HG03520 (cell line): ENCODE measurements at regions not wholly inside any gene's neighbourhood (a gene's known extent, or its start where the extent isn't known, plus 50 kb on each side); places are given as distances from the start of the nearest gene placed in this dataset.

ENCODE experiments used
- ATAC-seq: cut with Tn5 transposase; IDR thresholded peaks from one replicate; pipeline ENCODE4 v1.9.1; 2021; ENCODE audit warnings: mild to moderate bottlenecking, moderate library complexity; ENCODE audit not compliant: unreplicated experiment

DNA sequence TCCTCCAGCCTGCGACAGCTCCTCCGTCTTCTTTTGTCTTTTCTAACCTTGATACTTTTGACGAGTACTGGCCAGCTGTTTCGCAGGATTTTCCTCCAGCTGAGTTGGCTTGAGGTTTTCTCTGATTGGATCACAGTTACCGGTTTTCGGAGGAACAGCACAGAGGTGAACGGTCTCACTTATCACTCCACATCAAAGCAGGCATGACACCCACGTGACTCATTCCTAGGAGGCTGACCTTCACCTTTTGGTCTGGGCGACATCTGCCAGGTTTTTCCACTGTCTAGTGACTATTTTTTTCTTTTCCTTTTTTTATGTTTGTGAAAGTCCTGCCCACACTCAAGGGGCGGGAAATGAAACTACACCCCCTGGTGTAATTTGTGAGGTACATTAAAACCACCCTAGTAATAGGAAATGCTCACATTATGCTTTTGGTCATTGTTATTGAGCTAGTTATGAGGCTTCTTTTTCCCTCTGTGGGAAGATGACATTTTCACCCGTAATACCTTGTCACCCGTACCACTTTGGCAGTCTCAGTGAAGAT is 319.2 kb downstream of the GADD45G start:
- ATAC-seq, result no peak

DNA sequence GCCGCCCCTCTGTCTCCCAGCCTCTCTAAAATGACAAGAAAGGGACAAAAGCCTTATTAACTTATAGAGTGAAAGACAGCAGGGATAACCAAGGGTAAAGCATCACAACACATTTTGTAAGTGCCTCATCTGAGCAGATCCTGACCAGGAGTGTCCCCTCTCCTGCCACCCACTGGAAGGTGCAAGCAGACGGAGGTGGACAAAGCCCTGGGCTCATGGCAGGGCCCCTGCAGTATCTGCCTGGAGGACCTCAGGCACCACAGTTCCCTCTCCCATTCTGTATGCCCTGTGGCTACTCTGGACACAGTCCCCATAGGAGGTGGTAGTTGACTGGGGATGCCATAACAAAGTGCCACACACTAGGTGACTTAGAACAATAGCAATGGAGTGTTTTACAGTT is 319.8 kb downstream of the GADD45G start:
- no peak for ATAC-seq

DNA sequence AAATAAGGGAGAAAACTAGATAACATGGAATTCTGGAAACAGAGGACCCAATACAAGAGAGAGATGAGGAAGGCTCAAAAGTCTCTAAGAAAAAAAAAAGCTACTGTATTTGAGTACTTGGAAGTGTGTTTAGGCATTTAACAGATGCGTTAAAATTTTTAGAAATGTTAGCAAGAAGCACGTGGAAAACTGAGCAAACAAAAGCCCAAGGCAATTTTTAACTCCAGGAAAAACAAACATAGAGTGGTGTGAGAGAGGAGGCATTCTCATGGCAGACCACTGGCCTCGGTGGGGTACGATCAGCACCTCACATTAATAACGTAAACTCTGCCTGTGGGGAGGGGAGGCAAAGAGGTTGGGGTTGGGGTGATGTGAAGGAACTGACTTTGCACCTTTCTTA is 321.4 kb downstream of the GADD45G start:
- ATAC-seq, result no peak

DNA sequence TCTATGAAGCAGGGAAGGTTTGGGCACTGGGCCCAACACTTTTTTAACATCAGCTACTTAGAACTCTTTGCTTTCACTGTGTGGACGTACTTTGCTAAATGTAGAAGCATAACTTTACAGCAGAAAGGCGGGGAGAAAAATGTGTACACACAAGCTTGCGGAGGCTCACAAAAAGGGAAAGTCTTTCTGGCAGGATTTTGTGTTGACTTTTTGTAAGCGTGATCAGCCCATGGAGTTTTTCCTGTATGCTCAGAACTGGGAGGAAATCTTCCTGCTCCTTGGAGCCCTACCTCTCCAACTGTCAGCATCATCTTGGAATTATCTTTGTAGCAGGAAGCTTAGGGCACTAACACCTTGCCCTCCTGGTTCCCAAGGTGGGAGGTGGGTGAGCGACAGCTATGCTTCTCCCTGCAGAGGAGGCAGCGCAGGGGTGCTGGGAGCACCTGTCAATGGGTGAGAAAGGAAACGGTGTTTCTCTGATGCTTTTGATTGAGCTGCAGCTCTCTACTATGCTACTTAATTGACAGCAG is 321.9 kb downstream of the GADD45G start:
- ATAC-seq, result no peak

DNA sequence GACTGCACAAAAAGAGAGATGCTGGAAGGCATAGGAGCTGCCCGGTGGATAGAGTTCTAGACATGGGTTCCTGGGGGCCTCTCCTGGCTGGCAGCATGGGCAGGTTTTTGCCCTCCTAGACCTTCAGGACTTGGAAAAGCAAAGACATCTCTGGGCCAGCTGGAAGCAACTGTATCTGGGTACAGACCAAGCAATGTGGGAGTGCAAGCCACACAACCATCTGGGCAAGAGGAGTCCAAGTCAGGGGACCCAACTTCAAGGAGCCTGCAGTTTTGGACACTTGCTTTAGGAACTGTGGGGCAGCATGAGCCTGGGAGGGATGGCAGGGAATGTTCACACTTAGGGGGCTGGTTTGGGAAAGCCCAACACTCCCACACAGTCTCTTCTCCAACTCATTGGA is 323.3 kb downstream of the GADD45G start:
- no peak for ATAC-seq

DNA sequence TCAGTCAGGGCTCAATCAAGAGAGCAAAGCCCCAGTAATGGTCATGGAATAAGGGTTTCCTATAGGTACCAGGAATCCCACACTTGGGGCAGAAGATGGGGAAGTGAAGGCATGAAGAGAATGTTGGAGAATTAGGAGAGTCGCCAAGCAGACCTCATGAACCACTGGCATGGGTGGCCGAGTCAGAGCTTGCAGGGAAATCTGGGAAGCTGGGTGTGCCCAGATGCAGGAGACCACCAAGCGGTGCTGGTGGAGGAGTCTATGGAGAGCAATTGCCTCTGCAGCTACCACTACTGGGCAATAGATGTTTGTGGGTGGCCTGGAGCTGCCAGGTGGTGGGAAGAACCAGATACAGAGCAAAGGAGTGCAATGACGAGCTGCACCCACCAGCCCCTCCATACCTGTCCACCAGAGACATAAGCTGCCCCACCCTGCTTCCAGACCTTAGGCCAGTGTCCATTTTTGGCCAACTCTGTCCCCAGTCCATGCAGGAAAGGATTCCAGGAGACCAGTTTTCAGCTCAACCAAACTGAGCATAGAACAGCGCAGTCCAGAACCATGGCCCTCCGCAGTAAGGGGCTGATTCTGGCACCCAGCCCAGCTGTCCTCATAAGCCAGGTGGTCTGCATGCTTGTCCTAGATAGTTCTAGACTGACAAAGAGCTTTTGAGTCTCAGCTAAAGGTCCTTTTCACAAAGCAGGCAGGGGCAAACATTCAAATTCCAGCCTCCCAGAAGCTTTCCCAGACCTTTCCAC is 323.9 kb downstream of the GADD45G start:
- ATAC-seq, result no peak

DNA sequence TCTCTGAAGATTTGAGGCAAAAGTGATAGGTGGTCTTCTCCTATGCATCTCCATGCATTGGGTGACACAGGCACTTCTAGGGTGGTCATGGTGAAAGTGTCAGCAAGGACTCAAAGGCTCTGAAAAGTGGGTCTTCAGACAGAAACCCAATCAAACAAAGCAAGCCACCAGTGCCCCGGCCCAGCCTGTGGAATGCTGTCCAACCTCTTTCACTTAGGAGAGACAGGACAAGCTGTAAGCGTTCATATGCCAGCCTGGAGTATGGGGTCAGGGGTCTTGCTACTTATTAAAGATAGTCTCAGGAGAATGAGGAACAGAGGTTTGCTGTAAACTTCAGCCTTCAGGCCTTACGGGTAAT is 324.5 kb downstream of the GADD45G start:
- no peak for ATAC-seq

DNA sequence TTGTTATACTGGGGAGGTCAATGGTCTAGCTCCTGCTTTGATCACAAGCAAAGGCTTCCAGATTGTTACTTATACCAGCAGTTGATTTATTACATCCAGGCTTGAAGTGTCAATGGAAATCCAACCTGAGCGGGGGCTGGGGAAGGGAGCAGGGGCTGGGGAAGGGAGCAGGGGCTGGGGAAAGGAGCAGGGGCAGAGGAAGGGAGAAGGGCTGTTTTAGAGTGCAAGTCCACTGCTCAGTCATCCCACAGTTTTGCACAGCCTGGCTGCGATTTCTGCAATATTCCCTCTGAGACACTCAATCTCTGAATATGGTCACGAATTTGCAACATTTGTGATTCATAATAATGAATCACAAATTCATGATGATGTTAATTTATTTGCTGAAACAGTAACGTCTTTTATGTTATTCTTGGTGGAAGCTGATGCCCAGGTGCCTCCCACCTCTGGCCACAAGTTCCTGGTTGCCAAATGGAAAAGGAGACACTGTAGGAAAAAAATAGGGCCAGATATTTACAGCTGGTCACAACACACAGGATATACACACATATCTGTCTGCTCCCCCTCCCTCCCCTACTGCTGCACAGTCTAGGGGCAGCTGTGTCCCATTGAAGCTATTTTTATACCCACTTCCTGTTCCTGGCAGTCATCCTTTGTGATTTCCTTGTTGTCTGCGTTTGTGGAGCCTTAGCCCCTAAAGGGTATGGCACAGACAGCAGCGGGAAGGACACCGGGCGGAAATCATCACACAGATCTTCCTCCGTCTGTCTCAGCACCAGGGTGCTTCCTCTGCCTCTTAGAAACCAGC is 325.1 kb downstream of the GADD45G start:
- ATAC-seq, result no peak

DNA sequence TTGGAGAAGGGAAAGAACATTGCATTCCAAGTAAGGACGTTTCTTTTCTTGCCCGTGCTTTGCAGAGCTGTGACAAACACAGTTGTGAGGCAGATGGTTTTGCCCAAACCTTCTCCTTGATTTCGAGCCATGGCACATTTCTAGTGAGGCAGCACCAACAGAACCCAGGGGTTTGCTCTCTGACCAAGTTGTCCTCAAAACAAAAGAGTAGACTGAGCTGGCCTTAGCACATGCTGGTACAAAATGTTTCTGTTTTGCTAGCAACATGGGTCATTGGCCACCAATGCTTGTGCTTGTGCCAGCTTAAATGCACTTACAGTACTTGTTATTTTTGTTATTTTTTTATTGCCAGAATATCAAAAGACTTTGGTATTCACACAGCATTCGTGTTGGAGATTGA is 328.8 kb downstream of the GADD45G start:
- no peak for ATAC-seq

DNA sequence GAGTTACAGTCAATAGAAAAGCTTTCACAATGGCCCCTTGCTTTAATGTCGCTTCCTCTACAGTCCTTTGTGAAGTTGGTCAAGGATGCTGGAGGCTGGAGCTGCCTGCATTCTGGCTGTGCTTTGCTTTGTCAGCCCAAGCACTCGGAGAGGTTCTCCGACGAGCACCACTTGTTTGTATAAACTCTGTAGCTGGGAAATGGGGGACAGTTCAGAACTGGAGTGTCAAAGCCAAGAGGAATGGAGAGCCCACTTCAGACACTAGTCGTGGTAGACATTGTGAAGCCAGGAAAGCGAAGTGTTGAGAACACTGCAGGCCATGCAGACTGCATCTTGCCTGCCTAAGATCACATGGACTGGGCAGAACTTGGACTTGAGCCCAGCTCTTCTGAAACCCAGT is 330.3 kb downstream of the GADD45G start:
- no peak for ATAC-seq

DNA sequence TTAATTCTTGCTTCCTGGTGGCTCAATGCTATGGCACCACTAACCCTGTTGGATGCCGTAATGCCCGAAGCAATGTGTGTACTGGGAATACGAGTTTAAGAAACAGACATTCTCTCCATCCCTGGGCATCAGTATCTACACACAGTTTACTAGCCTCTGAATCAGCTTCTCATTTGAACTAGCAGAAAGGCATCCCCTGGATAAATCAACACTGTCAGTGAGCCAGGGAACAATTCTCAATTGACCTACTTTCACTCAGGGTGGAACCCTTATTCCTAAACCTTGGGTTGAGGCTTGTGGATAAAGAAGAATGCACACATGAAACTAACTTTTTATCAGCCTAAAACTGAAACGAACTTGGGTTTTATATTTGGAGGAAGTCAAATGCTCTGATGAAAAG is 331.0 kb downstream of the GADD45G start:
- ATAC-seq, result no peak

DNA sequence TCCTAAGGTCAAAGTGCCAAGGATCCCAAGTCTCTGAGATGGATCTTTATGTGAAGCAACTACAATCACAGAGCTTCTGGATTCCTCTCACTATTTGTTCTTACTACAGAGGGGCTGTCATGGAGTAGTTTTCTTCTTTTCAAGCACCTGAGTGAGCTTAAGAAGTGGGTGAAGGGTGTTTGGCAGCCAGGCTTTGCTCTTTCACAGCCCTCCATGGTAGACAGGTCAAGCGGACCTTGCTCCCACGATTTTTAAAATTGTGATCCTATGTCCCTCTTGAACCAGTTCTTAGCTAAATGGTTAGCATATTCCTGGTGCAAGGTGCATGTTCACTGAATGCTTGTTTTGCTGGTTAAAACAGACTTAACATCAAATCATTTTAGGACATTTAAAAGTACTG is 332.2 kb downstream of the GADD45G start:
- ATAC-seq, result no peak

DNA sequence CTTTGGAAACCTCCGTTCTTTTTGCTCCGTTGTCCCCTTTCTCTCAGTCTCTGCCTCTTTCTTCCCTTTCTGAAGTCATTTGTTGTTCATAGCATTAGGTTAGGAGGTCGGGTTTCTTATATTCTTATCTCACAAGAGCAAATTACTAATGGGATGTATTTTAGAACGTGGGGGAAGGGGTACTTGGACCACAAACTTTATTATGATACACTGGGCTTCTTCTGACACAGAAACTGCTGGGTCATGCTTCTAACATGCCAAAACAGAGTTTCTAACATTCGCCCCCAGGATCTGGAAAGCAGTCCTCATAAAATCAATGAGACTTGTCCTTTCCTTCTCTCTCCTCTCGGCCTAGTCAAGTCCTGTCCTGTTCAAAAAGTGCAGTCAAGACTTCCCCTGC is 334.4 kb downstream of the GADD45G start:
- ATAC-seq, result no peak

DNA sequence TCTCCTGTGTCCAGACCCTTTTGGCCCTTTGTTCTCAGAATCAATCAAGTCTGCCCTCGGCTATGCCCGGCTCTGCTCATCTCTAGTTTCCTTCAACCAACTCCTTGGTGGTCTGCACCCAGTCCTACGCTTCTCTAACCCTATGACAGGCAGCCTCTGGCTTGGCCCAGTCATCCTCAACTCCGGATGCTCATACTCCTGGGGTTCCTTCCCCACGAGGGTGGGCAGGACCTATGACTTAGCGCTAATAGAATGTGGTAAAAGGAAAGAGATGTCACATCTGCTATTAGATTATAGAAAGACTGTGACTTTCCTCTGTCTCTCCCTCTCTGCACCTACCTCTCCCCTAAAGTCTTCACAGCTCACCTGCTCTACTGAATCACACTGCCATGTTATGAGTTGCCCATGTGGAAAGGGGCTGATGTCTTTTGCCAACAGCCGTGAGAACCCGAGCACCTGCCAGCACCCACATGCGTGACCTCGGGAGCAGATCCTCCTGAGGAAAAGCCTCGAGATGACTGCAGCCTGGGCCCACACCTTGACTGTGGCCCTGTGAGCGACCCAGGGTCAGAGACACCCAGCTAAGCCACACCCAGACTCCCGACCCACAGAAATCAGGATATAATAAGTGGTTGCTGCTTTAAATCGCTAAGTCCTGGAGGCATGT is 334.9 kb downstream of the GADD45G start:
- ATAC-seq, result no peak

DNA sequence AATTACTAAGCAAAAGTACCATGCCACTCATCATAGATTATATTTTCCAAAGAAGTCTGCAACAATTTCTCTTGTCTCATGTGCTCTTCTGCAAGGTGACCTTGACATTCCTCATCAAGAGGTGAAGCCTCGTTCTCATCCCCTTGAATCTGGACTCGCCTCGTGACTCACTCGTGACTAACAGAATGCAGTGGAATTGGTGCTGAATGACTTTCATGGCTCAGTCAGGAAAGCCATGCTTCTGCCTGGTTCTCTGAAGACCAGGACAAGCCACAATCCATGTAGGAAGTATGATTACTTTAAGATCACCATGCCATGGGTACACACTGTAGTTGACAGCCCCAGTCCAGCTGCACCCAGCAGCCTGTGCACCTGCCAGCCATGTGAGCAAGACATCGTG is 335.8 kb downstream of the GADD45G start:
- no peak for ATAC-seq

DNA sequence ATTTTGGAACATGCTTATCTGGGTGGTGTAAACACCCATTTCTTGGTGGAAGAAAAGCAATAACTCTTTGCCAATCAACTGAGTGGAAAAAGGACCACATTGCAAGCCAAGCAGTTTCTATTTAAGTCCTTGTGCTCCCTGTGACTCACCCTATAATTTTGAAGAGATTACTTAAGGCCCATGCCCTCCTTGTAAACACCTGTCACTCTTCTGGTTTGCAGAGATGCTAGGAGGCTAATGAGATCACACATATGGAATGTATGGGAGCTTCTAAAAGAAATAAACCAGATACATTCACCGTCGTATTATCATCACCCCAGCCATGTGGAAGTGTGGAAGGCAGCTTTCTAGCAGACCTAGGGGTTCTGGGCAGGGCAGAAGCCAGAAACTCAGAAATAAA is 337.1 kb downstream of the GADD45G start:
- no peak for ATAC-seq

DNA sequence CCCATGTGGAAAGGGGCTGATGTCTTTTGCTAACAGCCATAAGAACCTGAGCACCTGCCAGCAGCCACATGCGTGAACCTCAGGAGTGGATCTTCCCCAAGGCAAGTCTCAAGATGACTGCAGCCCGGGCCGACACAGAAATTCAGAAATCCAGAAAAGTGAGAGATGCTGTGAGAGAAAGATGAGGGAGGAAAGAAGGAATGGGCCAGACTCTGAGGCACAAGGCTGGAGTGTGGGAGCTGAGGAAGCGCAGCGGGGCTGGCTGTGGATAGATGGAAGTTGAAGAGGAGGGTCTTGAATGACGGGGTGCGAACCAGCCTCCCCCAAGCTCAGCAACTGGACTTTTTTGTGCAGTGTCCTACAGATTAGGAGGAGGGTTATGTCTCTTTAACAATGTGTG is 337.8 kb downstream of the GADD45G start:
- ATAC-seq, result no peak

DNA sequence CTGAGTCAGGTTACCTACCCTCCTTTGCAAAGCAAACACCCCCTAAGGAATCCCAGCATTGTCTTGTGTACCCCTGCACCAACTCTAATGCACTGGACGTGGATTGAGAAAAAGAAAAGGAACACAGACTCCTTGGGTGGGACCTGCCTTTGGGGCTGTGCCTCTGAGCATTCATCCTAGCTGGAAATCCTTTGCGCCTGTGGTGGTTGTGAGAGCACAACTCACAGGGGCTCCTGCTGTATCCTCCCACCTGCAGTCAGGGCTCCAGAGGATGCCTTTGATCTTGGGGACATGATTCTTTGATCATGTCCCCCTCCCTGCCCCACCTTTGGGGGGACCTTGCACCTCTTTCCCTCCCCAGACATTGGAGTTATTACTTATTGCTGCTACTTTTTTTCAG is 338.5 kb downstream of the GADD45G start:
- ATAC-seq, result no peak

DNA sequence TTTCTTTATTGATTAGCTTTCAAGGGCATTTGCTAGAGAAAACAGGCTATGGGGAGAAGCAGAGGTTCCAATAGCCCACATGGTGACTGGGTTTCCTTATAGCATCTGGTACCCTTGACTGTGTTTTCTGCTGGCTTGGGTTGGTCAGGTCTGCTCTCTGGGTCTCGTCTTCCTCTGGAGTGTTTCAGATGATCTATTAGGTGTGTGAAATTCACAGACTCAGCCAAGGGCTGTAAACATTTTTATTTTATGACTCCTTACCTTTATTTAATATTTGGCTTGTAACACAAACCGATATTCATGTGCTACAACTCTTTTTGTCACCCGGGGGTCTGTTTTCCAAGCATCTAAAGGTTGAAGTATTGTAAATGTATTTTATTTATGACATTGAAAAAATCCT is 338.9 kb downstream of the GADD45G start:
- no peak for ATAC-seq

DNA sequence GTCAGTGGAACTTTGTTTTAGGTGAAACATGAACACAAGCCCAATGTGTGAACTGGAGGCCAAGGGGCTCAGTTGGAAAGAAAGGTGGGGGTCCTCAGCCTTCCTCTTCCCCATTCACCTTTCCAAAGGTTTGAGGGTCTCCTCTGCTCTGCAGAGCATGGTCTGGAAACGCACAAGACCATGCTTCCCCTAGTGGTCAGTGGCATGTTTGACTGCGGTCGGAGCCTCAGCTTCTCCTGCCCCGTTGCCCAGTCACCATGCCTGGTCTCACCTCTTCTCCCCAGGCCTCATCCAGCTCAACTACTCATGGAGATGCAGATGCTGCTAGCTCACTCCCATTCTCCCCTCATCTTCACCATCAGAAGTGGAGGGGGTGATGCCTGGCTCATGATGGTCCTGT is 340.3 kb downstream of the GADD45G start:
- ATAC-seq, result no peak

DNA sequence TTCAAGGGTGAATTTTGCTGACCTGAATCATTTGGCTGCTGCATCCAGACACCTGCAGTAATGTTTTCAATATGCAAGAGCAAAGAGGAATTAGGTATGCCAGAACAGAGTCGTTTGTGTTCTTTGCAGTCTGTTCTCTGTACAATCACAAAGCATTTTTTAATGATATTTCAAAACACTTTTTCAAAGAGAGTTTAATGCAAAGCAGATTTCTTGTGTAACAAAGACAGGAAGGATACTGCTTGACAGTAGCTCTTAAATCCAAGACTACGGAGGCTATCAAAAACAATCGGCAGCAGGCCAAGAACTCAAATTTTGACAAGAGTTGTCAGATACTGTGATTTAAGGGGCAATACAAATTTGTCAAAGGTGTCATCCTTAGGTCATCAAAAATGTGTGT is 341.9 kb downstream of the GADD45G start:
- ATAC-seq, result no peak

DNA sequence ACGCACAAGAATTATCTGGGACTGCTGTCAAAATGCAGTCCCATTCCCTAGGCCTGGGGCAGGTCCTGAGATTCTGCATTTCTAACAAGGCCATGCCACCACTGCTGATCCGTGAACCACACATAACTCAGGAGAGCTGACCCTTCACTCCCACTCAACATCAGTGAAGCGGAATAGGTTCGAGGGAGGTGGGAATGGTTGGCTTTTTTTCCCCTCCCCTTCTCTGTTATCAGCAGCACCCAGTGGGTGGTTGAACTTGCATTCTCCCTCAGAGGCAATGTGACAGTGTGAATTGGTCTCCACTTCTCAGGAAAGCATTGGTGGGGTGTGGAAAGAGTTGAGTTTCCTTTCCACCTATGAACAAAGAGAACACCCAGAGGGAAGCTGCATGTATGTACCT is 344.3 kb downstream of the GADD45G start:
- ATAC-seq, result no peak
